ENCODE measurements at regions not wholly inside any gene's neighbourhood (a gene's known extent, or its start where the extent isn't known, plus 50 kb on each side); places are given as distances from the start of the nearest gene placed in this dataset.

GRCh38 chr5:174599992-174600391 lies 124.4 kb upstream of the MSX2 start:
- Mint-ChIP-seq H3K4me1 (peaks cover 15% of the 10 kb centered on the region), H3K9me3 (peaks cover 12% of the 10 kb centered on the region), H3K27me3 (ENCODE audit: insufficient read depth) (no peaks in the 10 kb centered on the region), H3K36me3 (ENCODE audit: low read depth) (no peaks in the 10 kb centered on the region), H3K27ac (peak overlapping the region; percentile 5), H3K4me3 (no peak overlapping the region)
- Histone ChIP-seq H3K9me3 (ENCODE audit: control insufficient read depth, low read length) (peaks cover 24% of the 10 kb centered on the region), H3K4me3 (ENCODE audit: low read length) (no peak overlapping the region), H3K36me3 (ENCODE audit: control insufficient read depth, insufficient read depth, low read length) (no peaks in the 10 kb centered on the region), H3K9ac (ENCODE audit: extremely low read depth, low read length, poor library complexity, severe bottlenecking) (no peak overlapping the region), H3K27ac (ENCODE audit: low read depth, low read length) (no peak overlapping the region), H3K27me3 (ENCODE audit: control insufficient read depth, insufficient read depth, low read length, poor library complexity, severe bottlenecking) (no peaks in the 10 kb centered on the region), H3K4me1 (ENCODE audit: control insufficient read depth, insufficient read depth, low read length) (no peaks in the 10 kb centered on the region)
- WGBS, 2 experiments (ENCODE audit: insufficient coverage in 1 of 2, insufficient read length in 1 of 2), result 52 to 57% methylated on average over 4 to 6 of the region's 6 CpGs
- peak; percentile 50 for TF ChIP-seq CTCF (conservative IDR thresholded peaks at IDR 0.05)
- DNase-seq, result peak; percentile 82

GRCh38 chr5:174601946-174602345 lies 122.4 kb upstream of the MSX2 start:
- peaks cover 12% of the 10 kb centered on the region for H3K9me3 Mint-ChIP-seq
- H3K4me3 Mint-ChIP-seq, result no peak overlapping the region
- peaks cover 12% of the 10 kb centered on the region for H3K4me1 Mint-ChIP-seq
- peaks cover 16% of the 10 kb centered on the region for H3K9me3 ChIP-seq (ENCODE audit: control insufficient read depth, low read length)
- no peak overlapping the region for H3K9ac ChIP-seq (ENCODE audit: extremely low read depth, low read length, poor library complexity, severe bottlenecking)
- H3K27ac Mint-ChIP-seq, result no peak overlapping the region
- no peak overlapping the region for H3K4me3 ChIP-seq (ENCODE audit: low read length)
- no peaks in the 10 kb centered on the region for H3K4me1 ChIP-seq (ENCODE audit: control insufficient read depth, insufficient read depth, low read length)
- WGBS, 2 experiments (ENCODE audit: insufficient coverage in 1 of 2, insufficient read length in 1 of 2), result 82 to 100% methylated on average over 1 of the region's 1 CpG
- H3K36me3 Mint-ChIP-seq (ENCODE audit: low read depth), result no peaks in the 10 kb centered on the region
- no peaks in the 10 kb centered on the region for H3K27me3 ChIP-seq (ENCODE audit: control insufficient read depth, insufficient read depth, low read length, poor library complexity, severe bottlenecking)
- DNase-seq, result no peak
- H3K27me3 Mint-ChIP-seq (ENCODE audit: insufficient read depth), result peaks cover 6% of the 10 kb centered on the region
- TF ChIP-seq CTCF (conservative IDR thresholded peaks at IDR 0.05), result no peak
- H3K27ac ChIP-seq (ENCODE audit: low read depth, low read length), result no peak overlapping the region
- no peaks in the 10 kb centered on the region for H3K36me3 ChIP-seq (ENCODE audit: control insufficient read depth, insufficient read depth, low read length)

GRCh38 chr5:174606153-174606552 lies 118.2 kb upstream of the MSX2 start:
- H3K36me3 Mint-ChIP-seq (ENCODE audit: low read depth), result no peaks in the 10 kb centered on the region
- Histone ChIP-seq H3K36me3 (ENCODE audit: control insufficient read depth, insufficient read depth, low read length) (no peaks in the 10 kb centered on the region), H3K4me1 (ENCODE audit: control insufficient read depth, insufficient read depth, low read length) (no peaks in the 10 kb centered on the region), H3K9me3 (ENCODE audit: control insufficient read depth, low read length) (peaks cover 15% of the 10 kb centered on the region), H3K4me3 (ENCODE audit: low read length) (no peak overlapping the region), H3K27me3 (ENCODE audit: control insufficient read depth, insufficient read depth, low read length, poor library complexity, severe bottlenecking) (peaks cover 7% of the 10 kb centered on the region), H3K27ac (ENCODE audit: low read depth, low read length) (no peak overlapping the region), H3K9ac (ENCODE audit: extremely low read depth, low read length, poor library complexity, severe bottlenecking) (no peak overlapping the region)
- H3K9me3 Mint-ChIP-seq, result peaks cover 12% of the 10 kb centered on the region
- H3K27me3 Mint-ChIP-seq (ENCODE audit: insufficient read depth), result peaks cover 30% of the 10 kb centered on the region
- no peak for TF ChIP-seq CTCF (conservative IDR thresholded peaks at IDR 0.05)
- WGBS, 2 experiments (ENCODE audit: insufficient coverage in 1 of 2, insufficient read length in 1 of 2), result 96 to 97% methylated on average over 3 of the region's 3 CpGs
- no peak overlapping the region for H3K27ac Mint-ChIP-seq
- H3K4me1 Mint-ChIP-seq, result peaks cover 3% of the 10 kb centered on the region
- H3K4me3 Mint-ChIP-seq, result no peak overlapping the region
- DNase-seq, result no peak

Measured in endodermal cell (in vitro differentiated cells).